AG04450 (cell line): ENCODE measurements at regions not wholly inside any gene's neighbourhood (a gene's known extent, or its start where the extent isn't known, plus 50 kb on each side); places are given as distances from the start of the nearest gene placed in this dataset.

Experiments
- CTCF ChIA-PET: fragments of 300-600, 350-600 bp; formaldehyde crosslinking; extraction: SDS; loops from one replicate; lab custom pipeline; 2022; ENCODE audit warnings: antibody characterized with exemption, inconsistent platforms; lab: Charles Lee
- POLR2A ChIA-PET: fragments of 350-600 bp; formaldehyde crosslinking; extraction: SDS; loops from one replicate; lab custom pipeline; 2021; ENCODE audit warnings: antibody characterized with exemption, inconsistent platforms; lab: Yijun Ruan, JAX
- DNase-seq: peaks from one replicate; pipeline ENCODE4 v3.0.0-alpha.2; 2011; ENCODE audit warnings: low read depth, low spot score
- H3K27ac ChIP-seq: one replicate; pipeline ENCODE4 v1.5.1; 2012; ENCODE audit warnings: low read depth, low read length, control low read depth
- H3K27me3 ChIP-seq: one replicate; pipeline ENCODE4 v1.6.0; 2012; ENCODE audit warnings: low read length; ENCODE audit not compliant: control insufficient read depth, insufficient read depth
- H3K4me3 ChIP-seq: 2 replicates; pipeline ENCODE4 v1.5.1; 2011; ENCODE audit warnings: mild to moderate bottlenecking, low read depth, low read length, control low read depth
- H3K9me3 ChIP-seq: 2 replicates; pipeline ENCODE4 v1.5.1; 2012; ENCODE audit warnings: low read length; ENCODE audit not compliant: control insufficient read depth, insufficient read depth
- TF ChIP-seq, protein P1 (sequence below): IDR thresholded peaks from 2 replicates; pipeline ENCODE4 v1.5.1; 2011; ENCODE audit warnings: low read depth, low read length, control low read depth, inconsistent platforms

DNA sequence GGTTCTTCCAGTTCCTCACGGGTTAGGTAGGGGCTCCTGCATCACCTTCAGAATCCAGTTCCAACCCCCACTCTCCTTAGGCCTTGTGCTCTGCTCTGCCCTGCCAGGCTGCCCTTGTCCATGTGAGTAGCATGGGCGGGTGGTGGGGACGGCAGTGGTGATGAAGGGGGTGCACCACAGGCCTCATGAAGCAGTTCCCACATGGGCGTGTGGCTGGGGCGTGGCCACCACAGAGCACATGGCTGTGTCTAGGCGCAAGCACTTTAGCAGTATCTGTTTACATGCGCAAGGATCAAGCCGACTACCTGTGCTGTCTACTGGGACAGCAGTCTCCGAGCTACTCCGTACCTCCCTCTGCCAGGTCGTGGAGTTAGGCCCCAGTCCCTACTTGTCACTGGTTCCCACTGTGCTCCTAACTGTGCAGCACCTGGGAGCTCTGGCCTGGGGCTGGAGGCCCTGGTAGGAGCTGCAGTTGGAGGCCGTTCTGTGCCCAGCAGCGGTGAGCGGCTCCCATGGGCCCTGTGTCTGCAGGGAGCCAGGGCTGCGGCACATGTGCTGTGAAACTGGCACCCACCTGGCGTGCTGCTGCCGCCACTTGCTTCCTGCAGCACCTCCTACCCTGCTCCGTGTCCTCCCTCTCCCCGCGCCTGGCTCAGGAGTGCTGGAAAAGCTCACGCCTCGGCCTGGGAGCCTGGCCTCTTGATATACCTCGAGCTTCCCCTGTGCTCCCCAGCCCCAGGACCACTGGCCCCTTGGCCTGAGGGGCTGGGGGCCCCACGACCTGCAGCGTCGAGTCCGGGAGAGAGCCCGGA, 53.5 kb downstream of the PLXNA1 start:
- H3K27ac ChIP-seq: no peak overlapping the region
- H3K9me3 ChIP-seq: no peaks in the 10 kb centered on the region; the same call in 1 of the 2 replicates
- H3K4me3 ChIP-seq: no peak overlapping the region
- peaks cover 2% of the 10 kb centered on the region for H3K27me3 ChIP-seq
- TF ChIP-seq, protein P1, sequence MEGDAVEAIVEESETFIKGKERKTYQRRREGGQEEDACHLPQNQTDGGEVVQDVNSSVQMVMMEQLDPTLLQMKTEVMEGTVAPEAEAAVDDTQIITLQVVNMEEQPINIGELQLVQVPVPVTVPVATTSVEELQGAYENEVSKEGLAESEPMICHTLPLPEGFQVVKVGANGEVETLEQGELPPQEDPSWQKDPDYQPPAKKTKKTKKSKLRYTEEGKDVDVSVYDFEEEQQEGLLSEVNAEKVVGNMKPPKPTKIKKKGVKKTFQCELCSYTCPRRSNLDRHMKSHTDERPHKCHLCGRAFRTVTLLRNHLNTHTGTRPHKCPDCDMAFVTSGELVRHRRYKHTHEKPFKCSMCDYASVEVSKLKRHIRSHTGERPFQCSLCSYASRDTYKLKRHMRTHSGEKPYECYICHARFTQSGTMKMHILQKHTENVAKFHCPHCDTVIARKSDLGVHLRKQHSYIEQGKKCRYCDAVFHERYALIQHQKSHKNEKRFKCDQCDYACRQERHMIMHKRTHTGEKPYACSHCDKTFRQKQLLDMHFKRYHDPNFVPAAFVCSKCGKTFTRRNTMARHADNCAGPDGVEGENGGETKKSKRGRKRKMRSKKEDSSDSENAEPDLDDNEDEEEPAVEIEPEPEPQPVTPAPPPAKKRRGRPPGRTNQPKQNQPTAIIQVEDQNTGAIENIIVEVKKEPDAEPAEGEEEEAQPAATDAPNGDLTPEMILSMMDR: no peak
- no peak for DNase-seq
- POLR2A ChIA-PET: no interaction called here
- CTCF ChIA-PET: no interaction called here

- H3K9me3 ChIP-seq: no peaks in the 10 kb centered on the region; the same call in 1 of the 2 replicates
- no peak overlapping the region for H3K27ac ChIP-seq
- ChIA-PET CTCF (interaction anchor here (0.6 to 1.4 kb wide), 2 partner anchors 54 to 74 kb away, joined by 3 to 6 read pairs; partner anchors contain the start of gene PLXNA1), POLR2A (no interaction called here)
- TF ChIP-seq, protein P1: no peak
- H3K4me3 ChIP-seq: no peak overlapping the region
- DNase-seq: no peak
- peaks cover 2% of the 10 kb centered on the region for H3K27me3 ChIP-seq
Measured at GRCh38 chr3:127037021-127037400, 54.1 kb downstream of the PLXNA1 start.

DNA sequence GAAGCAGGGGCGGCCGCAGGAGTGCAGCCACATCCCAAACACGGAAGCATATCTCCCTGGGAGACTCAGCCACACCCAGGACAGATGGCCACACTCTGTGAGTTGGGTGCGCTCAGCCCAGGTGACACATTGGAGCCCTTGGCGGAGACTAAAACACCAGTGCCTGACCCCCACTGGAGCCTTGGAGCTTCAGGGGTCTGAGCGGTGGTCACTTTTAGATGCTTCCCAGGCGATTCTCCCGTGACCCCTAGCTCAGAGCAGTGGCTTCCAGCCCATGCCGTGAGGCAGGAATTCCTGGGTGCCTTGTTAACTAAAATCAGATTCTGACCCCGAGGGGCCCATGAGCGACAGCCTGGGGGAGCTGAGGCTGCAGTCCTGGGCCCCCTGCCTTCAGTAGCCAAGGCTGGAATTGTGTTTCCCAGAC, 54.5 kb downstream of the PLXNA1 start:
- no peak overlapping the region for H3K27ac ChIP-seq
- no peak for DNase-seq
- no peak overlapping the region for H3K4me3 ChIP-seq
- H3K9me3 ChIP-seq: no peaks in the 10 kb centered on the region; the same call in 1 of the 2 replicates
- ChIA-PET CTCF (interaction anchor here (0.6 to 1.4 kb wide), 2 partner anchors 55 to 74 kb away, joined by 3 to 6 read pairs; partner anchors contain the start of gene PLXNA1), POLR2A (no interaction called here)
- TF ChIP-seq, protein P1: no peak
- peaks cover 2% of the 10 kb centered on the region for H3K27me3 ChIP-seq

DNA sequence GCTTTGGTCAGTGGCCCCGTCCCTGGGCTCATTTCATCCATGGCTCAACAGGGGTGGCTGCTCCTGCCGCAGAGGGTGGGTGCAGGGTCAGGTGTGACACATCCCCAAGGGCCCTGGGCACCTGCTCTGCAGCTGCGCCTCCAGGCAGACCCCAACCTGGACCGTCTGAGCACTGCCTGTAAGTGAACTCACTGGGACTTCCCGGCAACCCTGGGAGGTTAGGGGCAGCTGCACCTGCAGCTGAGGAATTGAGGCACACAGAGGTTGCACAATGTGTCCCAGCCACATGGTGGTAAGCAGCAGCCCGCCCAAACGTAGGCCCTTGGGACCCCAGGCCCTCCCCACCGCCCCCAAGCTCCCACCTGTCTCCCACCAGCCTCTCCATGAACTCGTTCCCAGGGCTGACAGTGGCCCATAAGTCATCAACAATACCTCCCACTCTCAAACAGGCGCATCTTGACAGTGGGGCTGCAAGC, 55.1 kb downstream of the PLXNA1 start:
- no peak overlapping the region for H3K27ac ChIP-seq
- TF ChIP-seq, protein P1: no peak
- no peaks in the 10 kb centered on the region; the same call in 1 of the 2 replicates for H3K9me3 ChIP-seq
- peaks cover 6% of the 10 kb centered on the region for H3K27me3 ChIP-seq
- no peak for DNase-seq
- POLR2A ChIA-PET: interaction anchor here (0.7 kb wide), 1 partner anchor 284 kb away, joined by 8 read pairs; no protein-coding TSS in a partner anchor
- no peak overlapping the region for H3K4me3 ChIP-seq
- CTCF ChIA-PET: interaction anchor here (1.4 kb wide), 1 partner anchor 55 kb away, joined by 3 read pairs; the partner anchor contains the start of gene PLXNA1

- TF ChIP-seq, protein P1: no peak
- Histone ChIP-seq H3K27me3 (peaks cover 9% of the 10 kb centered on the region), H3K27ac (no peak overlapping the region), H3K9me3 (no peaks in the 10 kb centered on the region), H3K4me3 (no peak overlapping the region)
- ChIA-PET POLR2A (interaction anchor here (0.7 kb wide), 1 partner anchor 285 kb away, joined by 8 read pairs; no protein-coding TSS in a partner anchor), CTCF (interaction anchor here (1.4 kb wide), 1 partner anchor 56 kb away, joined by 3 read pairs; the partner anchor contains the start of gene PLXNA1)
- DNase-seq: no peak
Measured at GRCh38 chr3:127038466-127038865, 55.6 kb downstream of the PLXNA1 start.
